Liver (tissue), 3 donors: ENCODE measurements at regions not wholly inside any gene's neighbourhood (a gene's known extent, or its start where the extent isn't known, plus 50 kb on each side); places are given as distances from the start of the nearest gene placed in this dataset.

Experiments used
- ATF3 ChIP-seq: IDR thresholded peaks from 2 replicates; pipeline ENCODE4 v1.6.1; 2016; ENCODE audit warnings: antibody characterized with exemption
- CTCF ChIP-seq: fragments of 150-350 bp; IDR thresholded peaks from 2 replicates; pipeline ENCODE4 v1.5.1; 2017; ENCODE audit warnings: improper control_type of control experiment, low read depth, low read length; ENCODE audit not compliant: missing input control
- EGR1 ChIP-seq, 2 donors: IDR thresholded peaks; 2 replicates each; pipeline ENCODE4 v1.6.1; 2016 to 2018; ENCODE audit warnings: antibody characterized with exemption in 2 of 2, low read depth in 2 of 2
- FOXA1 ChIP-seq: IDR thresholded peaks from 2 replicates; pipeline ENCODE4 v1.6.1; 2016; ENCODE audit warnings: antibody characterized with exemption
- JUND ChIP-seq, 2 donors: IDR thresholded peaks; 2 replicates each; pipeline ENCODE4 v1.6.1; 2016; ENCODE audit warnings: antibody characterized with exemption in 2 of 2
- MAX ChIP-seq: IDR thresholded peaks from 2 replicates; pipeline ENCODE4 v1.6.1; 2016; ENCODE audit warnings: antibody characterized with exemption
- RAD21 ChIP-seq, 2 donors: IDR thresholded peaks; 2 replicates each; pipeline ENCODE4 v1.6.1; 2016; ENCODE audit warnings: antibody characterized with exemption in 2 of 2, mild to moderate bottlenecking in 2 of 2
- REST ChIP-seq: IDR thresholded peaks from 2 replicates; pipeline ENCODE4 v1.6.1; 2016; ENCODE audit warnings: antibody characterized with exemption, mild to moderate bottlenecking
- RXRA ChIP-seq, 2 donors: IDR thresholded peaks; 2 replicates each; pipeline ENCODE4 v1.6.1; 2017 to 2018; ENCODE audit warnings: antibody characterized with exemption in 2 of 2, mild to moderate bottlenecking in 1 of 2
- SP1 ChIP-seq: IDR thresholded peaks from 2 replicates; pipeline ENCODE4 v1.6.1; 2018; ENCODE audit warnings: antibody characterized with exemption, mild to moderate bottlenecking
- TAF1 ChIP-seq: conservative IDR thresholded peaks from 2 replicates; pipeline ENCODE4 v1.6.1; 2016; ENCODE audit warnings: antibody characterized with exemption, mild to moderate bottlenecking
- YY1 ChIP-seq: IDR thresholded peaks from 2 replicates; pipeline ENCODE4 v1.6.1; 2016; ENCODE audit warnings: antibody characterized with exemption, mild to moderate bottlenecking
- donor health status: healthy.
- donor health status: healthy.

GRCh38 chr13:105871326-105871725 lies 664.1 kb downstream of the EFNB2 start:
- no peak for TF ChIP-seq CTCF
- no peak for TF ChIP-seq TAF1
- no peak for TF ChIP-seq RAD21 (IDR thresholded peaks at IDR 0.05)
- TF ChIP-seq ATF3 = no peak
- TF ChIP-seq SP1 = no peak
- no peak for TF ChIP-seq REST
- no peak for TF ChIP-seq EGR1 (IDR thresholded peaks at IDR 0.05; ENCODE audit: low read depth in 2 of 2)
- no peak for TF ChIP-seq JUND (IDR thresholded peaks at IDR 0.05)
- TF ChIP-seq YY1 = no peak
- TF ChIP-seq RXRA (IDR thresholded peaks at IDR 0.05) = no peak
- no peak for TF ChIP-seq FOXA1
- TF ChIP-seq MAX = no peak
